HEK293 (cell line): ENCODE measurements at regions not wholly inside any gene's neighbourhood (a gene's known extent, or its start where the extent isn't known, plus 50 kb on each side); places are given as distances from the start of the nearest gene placed in this dataset.

Source experiments
- HOXA7 ChIP-seq: sonication (generic); formaldehyde crosslinking; IDR thresholded peaks from 2 replicates; pipeline ENCODE4 v1.8.1; 2022; ENCODE audit warnings: missing genetic modification reagents, borderline replicate concordance
- MEIS1 ChIP-seq: sonication (generic); formaldehyde crosslinking; IDR thresholded peaks from 2 replicates; pipeline ENCODE4 v1.8.1; 2022; ENCODE audit warnings: missing genetic modification reagents, mild to moderate bottlenecking, borderline replicate concordance
- REPIN1 ChIP-seq: fragments of 450-650 bp; formaldehyde crosslinking; IDR thresholded peaks from 2 replicates; pipeline ENCODE4 v1.5.1; 2017; ENCODE audit warnings: missing biosample characterization, missing genetic modification characterization, low read depth
- ZFP41 ChIP-seq: fragments of 450-650 bp; formaldehyde crosslinking; IDR thresholded peaks from 2 replicates; pipeline ENCODE4 v1.5.1; 2016; ENCODE audit warnings: missing biosample characterization, missing genetic modification characterization, borderline replicate concordance
- ZNF24 ChIP-seq: fragments of 450-650 bp; formaldehyde crosslinking; IDR thresholded peaks from 2 replicates; pipeline ENCODE4 v1.5.1; 2016; ENCODE audit warnings: missing biosample characterization, missing genetic modification characterization
- ZXDB ChIP-seq: fragments of 450-650 bp; formaldehyde crosslinking; IDR thresholded peaks from 2 replicates; pipeline ENCODE4 v1.5.1; 2016; ENCODE audit warnings: missing biosample characterization, missing genetic modification characterization
- TF ChIP-seq, protein P1 (sequence below): IDR thresholded peaks from 2 replicates; pipeline ENCODE4 v1.6.1; 2011; ENCODE audit warnings: mild to moderate bottlenecking, low read depth, low read length, borderline replicate concordance
- TF ChIP-seq, protein P2 (sequence below): fragments of 450-650 bp; formaldehyde crosslinking; IDR thresholded peaks from 2 replicates; pipeline ENCODE4 v1.5.1; 2016; ENCODE audit warnings: missing biosample characterization, missing genetic modification characterization
- TF ChIP-seq, protein P3 (sequence below): fragments of 450-650 bp; formaldehyde crosslinking; IDR thresholded peaks from 2 replicates; pipeline ENCODE4 v1.5.1; 2016; ENCODE audit warnings: missing biosample characterization, missing genetic modification characterization, low read depth

DNA sequence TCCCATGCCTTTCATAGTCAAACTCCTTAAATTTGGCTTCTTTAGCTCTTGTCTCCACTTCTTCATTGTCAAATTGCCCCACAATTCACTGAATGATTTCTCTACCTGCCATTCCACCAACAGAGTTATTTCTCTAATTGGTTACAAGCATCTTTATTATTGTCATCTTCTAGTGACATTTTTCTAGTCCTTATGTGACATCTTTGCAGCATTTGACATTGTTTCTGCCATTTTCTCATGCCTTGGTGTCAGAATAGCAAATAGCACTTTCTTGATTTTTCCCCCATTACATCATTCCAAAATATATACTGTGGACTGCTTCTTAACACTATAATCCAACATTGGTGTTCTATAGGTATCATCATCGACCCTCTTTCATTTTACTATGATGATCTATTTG is 137.7 kb upstream of the HDDC2 start:
- TF ChIP-seq ZFP41 (no peak), ZXDB (tag by site-specific recombination) (no peak), HOXA7 (no peak), REPIN1 (tag by site-specific recombination) (no peak), MEIS1 (CRISPR knock-in tag) (no peak), ZNF24 (tag by site-specific recombination) (no peak)
- TF ChIP-seq, protein P1, sequence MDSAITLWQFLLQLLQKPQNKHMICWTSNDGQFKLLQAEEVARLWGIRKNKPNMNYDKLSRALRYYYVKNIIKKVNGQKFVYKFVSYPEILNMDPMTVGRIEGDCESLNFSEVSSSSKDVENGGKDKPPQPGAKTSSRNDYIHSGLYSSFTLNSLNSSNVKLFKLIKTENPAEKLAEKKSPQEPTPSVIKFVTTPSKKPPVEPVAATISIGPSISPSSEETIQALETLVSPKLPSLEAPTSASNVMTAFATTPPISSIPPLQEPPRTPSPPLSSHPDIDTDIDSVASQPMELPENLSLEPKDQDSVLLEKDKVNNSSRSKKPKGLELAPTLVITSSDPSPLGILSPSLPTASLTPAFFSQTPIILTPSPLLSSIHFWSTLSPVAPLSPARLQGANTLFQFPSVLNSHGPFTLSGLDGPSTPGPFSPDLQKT = no peak
- TF ChIP-seq, protein P2, sequence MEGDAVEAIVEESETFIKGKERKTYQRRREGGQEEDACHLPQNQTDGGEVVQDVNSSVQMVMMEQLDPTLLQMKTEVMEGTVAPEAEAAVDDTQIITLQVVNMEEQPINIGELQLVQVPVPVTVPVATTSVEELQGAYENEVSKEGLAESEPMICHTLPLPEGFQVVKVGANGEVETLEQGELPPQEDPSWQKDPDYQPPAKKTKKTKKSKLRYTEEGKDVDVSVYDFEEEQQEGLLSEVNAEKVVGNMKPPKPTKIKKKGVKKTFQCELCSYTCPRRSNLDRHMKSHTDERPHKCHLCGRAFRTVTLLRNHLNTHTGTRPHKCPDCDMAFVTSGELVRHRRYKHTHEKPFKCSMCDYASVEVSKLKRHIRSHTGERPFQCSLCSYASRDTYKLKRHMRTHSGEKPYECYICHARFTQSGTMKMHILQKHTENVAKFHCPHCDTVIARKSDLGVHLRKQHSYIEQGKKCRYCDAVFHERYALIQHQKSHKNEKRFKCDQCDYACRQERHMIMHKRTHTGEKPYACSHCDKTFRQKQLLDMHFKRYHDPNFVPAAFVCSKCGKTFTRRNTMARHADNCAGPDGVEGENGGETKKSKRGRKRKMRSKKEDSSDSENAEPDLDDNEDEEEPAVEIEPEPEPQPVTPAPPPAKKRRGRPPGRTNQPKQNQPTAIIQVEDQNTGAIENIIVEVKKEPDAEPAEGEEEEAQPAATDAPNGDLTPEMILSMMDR (tag by site-specific recombination) = no peak
- TF ChIP-seq, protein P3, sequence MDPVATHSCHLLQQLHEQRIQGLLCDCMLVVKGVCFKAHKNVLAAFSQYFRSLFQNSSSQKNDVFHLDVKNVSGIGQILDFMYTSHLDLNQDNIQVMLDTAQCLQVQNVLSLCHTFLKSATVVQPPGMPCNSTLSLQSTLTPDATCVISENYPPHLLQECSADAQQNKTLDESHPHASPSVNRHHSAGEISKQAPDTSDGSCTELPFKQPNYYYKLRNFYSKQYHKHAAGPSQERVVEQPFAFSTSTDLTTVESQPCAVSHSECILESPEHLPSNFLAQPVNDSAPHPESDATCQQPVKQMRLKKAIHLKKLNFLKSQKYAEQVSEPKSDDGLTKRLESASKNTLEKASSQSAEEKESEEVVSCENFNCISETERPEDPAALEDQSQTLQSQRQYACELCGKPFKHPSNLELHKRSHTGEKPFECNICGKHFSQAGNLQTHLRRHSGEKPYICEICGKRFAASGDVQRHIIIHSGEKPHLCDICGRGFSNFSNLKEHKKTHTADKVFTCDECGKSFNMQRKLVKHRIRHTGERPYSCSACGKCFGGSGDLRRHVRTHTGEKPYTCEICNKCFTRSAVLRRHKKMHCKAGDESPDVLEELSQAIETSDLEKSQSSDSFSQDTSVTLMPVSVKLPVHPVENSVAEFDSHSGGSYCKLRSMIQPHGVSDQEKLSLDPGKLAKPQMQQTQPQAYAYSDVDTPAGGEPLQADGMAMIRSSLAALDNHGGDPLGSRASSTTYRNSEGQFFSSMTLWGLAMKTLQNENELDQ (tag by site-specific recombination) = no peak
